HG03457 (cell line): ENCODE measurements at regions not wholly inside any gene's neighbourhood (a gene's known extent, or its start where the extent isn't known, plus 50 kb on each side); places are given as distances from the start of the nearest gene placed in this dataset.

Experiments used
- ATAC-seq: cut with Tn5 transposase; IDR thresholded peaks from one replicate; pipeline ENCODE4 v1.9.1; 2021; ENCODE audit warnings: moderate number of reproducible peaks; ENCODE audit not compliant: unreplicated experiment

DNA sequence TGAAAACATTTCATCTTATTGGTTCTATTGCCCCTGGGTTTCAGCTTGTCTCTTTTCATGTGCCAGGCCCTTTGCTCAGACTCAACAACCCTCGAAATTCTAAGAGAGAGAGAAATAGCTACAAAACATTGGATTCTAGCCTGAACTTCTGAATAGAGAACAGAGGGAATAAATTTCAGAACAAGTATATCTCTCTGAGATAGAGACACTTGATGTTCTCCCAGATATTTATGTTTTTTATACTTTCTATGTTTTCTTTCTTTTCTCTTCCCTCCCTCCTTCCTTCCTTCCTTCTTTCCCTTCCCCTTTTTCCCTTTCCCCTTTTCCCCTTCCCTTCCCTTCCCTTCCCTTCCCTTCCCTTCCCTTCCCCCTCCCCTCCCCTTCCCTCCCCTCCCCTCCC is 279.5 kb upstream of the SPRED2 start:
- no peak for ATAC-seq

DNA sequence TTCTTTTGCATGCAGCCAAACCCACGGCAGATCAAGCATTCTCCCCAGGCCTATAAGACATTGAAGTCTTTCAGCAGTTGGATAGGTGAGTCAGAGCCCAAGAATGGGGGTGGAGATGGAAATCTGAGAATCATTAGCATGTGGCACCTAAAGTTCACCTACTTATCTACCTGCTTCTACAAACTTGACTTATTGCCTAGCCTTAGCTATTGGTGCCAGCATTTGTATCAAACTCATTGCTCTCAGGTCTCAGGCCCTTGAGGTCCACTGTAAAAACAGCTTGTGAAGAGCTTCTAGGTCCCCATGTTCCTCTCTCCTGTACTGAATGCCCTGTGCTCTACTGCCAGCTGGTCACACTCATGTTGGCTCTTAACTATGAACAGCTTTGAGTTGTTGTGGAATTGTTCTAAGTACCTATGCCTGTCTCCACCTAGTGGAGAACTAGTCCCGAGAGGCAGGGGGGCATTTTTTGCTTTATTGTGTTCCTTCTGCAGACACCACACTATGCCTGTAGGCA is 278.4 kb upstream of the SPRED2 start:
- no peak for ATAC-seq

DNA sequence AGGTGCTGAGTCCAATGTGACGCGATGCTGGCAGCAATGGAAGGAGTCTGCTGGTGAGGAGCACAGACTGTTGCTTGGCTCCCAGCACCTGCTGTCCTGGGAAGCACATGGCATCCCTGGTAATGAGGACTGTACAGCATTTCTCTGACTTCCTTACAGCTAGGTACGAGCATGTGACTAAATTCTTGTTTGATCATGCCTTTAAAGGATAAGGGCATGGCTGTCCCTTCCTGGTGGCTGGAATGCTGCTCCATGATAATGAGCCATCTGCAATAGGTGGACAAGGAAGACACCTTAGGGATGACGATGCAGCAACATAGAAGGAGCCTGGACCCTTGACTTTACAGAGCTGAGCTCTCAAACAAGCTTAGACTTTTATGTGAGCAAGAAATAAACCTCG is 278.0 kb upstream of the SPRED2 start:
- ATAC-seq = no peak

DNA sequence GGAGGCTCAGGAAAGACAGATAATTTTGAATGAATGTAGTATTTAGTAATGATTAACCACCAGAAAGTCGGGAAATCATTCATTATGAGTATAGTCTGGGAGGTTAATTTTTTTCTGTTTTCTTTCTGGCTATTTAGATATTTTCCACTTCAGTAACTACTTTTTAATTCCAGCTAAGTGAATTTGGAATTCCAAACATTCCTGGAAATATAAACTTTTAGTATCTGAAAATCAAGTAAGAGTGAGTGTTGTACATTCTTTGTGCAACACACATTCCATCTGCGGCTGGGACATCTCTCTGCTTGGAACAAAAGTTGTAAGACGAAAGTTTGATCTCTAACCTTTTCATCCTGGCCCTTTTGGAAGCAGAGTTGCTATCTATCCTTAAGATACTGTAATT is 275.7 kb upstream of the SPRED2 start:
- no peak for ATAC-seq

DNA sequence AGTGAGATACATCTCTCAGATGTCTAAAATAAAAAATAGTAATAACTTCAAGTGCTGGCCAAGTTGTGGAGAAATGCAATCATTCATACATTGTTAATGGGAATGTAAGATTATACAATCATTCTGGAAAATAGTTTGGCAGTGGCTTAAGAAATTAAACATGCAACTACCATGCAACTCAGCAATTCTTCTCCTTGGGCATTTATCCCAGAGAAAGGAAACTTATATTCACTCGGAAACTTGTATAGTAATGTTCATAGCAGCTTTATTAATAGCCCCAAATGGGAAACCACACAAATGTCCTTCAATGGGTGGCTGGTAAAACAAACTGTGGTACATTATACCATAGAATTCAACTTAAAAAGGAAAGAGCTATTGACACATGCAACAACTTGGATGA is 274.0 kb upstream of the SPRED2 start:
- no peak for ATAC-seq

DNA sequence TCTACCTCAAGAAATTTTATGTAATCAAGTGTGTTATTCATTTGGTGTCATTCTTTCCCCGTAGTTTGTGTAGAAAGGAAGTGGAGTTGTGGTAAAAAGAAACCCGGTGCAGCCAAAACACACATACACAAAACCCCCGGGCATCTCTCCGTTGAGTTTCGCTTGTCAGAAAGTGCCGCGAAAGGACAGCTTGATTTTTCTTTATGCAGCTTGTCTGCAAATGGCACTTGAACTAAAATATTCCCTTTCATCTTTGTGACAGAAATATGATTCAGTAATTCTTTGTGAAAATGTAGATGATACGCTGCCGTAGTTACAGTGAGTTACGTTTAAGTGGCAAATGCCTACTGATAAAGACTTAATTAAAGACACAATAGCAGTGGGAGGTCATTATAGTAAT is 268.8 kb upstream of the SPRED2 start:
- ATAC-seq = no peak

DNA sequence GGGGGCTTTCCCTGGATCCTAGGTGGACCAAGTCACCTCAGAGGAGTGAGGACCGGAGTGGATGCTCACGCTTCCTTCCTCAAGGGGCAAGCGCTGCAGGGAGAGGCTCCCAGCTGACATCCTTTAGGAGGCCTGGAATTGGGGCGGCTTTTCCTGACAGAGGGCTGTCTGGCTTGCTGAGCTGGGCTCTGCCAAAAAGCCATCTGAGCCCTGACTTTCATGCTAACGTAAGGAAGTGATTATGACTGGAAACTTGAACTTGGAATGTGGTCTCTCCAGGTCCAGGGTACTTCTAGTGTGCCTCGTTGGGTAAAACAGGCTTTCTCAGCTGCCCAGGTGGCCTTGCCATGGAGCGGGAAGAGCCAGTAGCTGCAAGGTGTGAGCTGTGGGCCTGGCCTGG is 268.3 kb upstream of the SPRED2 start:
- no peak for ATAC-seq

DNA sequence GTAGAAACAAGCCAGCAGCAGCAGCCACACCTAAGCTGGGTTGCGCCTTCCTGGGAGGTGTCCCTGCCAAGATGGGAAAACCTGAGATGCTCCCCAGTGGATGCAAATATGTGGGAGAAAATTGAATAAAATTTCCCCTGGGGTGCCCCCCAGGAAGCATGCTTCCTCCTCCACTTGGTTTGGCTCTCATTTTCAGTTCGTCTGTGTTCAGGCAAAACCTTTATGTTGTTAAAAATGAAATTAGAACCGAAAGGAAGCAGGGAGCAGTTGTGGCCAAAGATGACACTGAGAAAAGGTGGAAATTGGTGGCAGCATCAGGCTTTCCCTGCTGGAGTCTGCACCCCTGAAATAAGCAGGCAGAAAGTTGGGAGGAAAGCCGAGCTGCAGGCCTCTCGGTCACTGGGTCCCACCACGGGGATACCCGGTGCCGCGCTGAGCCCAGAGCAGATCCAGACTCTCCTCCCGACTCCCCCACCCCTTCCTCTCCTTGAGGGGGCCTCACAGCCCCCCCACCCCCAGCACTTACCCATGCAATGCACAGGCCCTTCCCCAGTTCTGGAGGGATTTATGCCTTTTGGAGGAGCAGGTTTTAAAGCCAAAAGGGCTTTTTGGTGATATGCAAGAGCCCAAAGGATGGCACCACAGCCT is 267.7 kb upstream of the SPRED2 start:
- ATAC-seq = no peak

DNA sequence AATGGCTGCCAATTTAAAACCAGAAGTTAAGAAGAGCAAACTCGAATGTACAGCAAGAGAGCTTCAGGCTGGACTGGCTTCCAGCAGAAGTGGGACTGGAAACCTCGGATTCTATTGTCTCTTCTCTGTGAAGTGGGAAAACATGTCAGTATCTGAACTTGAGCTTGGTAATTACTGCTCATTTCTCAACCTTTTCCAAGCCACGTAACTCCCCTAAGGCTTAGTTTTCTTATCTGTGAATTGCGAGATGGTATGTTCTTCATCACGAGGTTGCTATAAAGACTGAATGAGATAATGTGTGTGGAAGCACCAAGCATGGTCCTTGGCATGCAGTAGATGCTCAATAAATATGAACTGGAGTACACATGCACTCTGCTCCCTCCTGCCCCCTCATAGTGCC is 259.4 kb upstream of the SPRED2 start:
- no peak for ATAC-seq

DNA sequence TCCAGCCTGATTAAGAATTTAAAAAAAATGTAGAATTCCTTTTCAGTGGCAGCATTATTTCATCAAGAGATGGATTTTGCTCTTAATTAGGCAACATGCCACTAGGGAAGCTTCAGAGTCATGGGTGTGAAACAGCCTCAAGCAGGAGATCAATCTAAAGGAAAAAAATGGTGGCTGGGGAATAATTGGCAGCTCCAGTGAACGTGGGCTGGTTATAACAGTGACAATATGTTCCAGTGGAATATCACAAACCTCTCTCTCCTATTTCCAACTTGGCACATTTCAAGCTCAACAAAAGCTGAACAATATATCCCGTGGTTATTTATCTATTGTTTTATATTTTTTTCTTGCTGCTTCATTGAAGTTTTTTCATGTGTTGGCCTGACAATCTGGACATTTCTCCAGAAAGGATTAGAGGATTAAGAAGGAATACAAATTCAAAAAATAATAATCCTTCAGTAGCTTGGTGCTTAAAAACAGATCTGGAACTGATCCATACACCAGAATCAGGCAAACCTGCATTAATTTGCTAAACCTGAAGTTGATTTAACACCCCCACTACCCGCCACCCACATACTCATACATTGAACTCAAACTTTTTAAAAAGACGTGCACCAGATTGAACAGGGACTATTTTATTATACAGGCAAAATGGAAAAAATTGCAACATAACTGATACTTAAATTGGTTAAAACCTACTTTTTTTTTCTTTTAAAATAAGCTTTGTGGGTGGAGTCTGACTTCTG is 255.9 kb upstream of the SPRED2 start:
- no peak for ATAC-seq

DNA sequence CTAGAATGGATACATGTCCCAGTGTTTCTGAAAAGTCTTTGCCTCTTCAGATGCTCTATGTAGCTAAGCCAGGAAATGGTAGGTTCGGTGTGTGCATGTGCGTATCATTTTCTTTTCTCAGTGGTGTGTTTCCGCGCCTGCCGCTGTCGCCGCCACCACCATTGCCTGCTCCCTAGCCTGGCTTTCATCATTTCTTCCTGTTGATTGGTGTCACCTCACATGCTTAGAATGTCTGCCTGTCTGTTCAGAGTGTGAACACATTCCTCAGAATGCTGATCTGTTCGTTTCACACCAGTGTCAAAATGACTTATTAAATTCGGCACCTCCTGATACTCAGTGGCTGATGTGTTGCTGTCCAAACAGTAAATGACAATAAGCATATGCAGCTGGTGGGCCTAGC is 255.2 kb upstream of the SPRED2 start:
- no peak for ATAC-seq

DNA sequence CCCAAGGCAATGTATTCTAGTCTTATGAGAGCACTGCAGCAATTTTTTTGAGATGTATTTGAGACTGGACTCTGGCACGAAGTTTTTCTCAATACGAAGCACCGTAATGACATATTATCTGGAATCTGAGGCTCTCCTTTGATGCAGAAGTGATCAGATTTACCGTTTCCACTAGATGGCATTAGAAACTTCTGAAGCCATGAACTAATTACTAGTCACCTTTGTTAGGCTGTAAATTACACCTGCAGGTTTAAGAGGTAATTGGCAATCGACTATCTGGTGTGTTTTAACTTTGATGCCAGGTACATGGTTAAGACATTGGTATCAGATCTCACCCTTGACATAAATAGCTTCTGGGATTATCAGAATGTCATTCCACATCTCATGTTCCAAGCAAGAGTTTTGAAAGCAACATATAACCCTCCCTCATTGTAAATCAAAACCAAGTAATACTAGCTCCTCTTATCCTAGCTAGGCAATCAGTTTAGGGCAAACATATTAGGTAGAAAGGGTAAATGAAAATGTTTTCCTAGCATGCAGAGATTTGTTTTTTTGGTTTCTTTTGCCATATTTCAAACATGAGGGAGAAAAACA is 254.6 kb upstream of the SPRED2 start:
- no peak for ATAC-seq

DNA sequence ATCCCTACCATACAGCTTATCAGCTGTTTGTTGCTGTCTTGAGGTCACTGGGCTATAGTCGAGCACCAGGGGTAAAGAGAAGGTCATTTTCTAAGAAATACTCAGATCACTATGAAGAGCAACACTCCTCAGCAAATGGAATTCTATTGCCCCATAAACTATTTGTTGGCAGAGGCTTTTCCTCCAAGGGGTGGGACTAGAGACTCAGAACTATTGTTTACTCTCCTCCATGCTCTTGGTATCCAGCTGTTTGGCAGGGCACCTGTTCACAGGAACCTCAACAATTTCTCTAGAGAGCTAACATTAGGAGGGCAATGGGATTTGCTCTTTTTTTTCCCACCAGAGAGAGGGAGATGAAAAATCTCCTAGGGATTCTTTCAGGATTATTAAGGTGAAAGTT is 249.1 kb upstream of the SPRED2 start:
- ATAC-seq = no peak

DNA sequence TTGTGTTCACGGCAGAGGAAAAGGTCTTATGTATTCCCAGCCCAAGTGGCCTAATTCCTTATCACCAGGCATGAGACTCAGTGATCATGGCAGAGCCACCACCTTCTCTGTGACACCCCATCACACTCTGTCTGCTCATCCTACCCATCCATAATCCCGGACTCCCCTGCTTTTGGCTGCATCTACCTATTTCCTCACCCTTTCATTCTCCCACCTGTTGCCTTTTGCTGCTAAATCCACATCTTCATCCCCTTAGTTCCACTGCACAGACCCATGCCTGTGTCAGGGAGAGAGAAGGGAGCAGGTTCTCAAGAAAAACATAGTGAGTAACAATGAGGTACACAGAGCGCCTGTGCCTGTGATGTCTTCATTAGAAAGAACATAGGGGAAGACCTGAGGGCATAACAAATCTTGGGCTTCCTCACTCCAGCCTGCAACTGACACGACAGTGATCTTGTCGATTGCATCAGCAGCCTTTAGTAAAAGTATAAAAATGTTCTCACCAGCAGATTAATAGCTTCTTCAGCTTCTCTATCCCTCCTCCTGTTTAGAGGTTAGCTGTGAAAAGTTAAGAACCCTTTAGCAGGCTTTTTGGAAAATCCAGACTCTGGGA is 246.5 kb upstream of the SPRED2 start:
- ATAC-seq = no peak

DNA sequence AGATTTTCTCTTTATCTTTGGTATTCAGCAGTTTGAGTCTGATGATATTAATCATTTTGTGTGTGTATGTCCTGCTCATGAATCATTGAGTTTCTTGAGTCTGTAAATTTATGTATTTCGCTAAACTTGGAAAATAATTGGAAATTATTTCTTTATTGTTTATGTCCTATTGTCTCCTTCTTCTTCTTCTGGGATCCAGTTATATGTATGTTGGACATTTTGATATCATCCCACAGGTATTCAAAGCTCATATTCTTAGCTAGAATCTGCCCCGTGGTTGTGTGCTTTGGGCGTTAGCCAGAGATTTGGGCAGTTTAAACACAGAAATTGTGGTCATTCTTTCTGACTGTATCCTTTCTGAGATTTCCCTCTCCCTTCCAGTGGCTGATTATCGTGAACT is 243.0 kb upstream of the SPRED2 start:
- ATAC-seq = no peak

DNA sequence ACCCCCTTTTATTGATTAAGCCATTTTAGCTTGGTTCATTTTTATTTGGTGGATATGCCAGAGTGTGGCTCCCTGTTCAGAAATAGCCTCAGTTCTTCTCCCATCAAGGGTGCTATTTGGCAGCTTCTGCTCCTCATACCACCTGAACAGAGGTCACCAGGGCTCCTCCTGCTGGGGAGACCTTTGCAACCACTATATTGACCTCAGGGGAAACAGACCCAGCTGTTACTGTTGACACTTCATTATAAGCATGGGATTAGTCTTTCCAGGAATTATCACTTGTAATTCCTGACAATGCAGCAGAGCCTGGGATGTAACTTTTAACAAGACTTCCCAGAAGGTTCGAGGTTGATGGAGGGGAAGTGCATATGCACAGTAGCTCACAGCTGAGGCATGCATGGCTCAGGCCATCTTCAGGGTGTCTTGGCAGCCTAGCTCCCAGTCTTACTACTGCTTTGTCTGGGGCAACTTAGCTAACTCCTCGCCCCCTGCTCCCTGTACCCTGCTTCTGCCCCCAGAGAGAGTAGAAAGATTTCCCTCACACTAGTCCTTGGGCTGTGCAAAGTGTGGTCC is 239.4 kb upstream of the SPRED2 start:
- ATAC-seq = no peak

DNA sequence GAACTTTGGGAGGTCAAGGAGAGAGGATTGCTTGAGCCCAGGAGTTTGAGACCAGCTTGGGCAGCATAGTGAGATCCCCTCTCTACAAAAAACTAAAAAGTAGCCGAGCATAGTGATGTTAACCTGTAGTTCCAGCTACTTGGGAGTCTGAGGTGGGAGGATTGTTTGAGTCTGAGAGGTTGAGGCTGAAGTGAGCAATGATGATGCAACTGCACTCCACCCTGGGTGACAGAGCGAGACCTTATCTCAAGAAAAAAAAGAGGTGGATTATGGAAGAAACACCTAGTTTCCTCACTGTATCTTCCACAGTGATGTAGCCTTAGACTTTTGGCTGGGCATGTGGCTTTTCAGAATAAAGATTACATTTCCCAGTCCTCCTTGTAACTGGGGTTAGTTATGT is 237.2 kb upstream of the SPRED2 start:
- no peak for ATAC-seq

DNA sequence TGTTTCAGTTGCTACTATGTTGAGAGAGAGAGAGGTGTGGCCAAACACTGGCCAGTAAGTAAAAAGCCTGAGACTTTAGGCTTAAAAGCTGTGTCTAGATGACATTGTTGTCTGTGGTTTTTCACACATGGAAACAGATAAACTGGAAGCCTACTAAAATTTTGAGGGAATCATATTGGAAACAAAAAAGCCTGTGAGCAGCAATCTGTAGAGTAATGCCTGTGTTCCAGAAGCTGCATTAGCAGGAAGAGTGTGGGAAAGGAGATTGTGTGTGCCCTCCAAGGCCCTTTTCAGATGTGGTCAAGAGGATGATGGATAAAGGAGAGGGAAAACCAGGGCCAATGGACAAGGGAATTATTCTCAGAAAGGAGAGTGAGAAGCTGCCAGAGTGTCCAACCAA is 236.3 kb upstream of the SPRED2 start:
- ATAC-seq = no peak

DNA sequence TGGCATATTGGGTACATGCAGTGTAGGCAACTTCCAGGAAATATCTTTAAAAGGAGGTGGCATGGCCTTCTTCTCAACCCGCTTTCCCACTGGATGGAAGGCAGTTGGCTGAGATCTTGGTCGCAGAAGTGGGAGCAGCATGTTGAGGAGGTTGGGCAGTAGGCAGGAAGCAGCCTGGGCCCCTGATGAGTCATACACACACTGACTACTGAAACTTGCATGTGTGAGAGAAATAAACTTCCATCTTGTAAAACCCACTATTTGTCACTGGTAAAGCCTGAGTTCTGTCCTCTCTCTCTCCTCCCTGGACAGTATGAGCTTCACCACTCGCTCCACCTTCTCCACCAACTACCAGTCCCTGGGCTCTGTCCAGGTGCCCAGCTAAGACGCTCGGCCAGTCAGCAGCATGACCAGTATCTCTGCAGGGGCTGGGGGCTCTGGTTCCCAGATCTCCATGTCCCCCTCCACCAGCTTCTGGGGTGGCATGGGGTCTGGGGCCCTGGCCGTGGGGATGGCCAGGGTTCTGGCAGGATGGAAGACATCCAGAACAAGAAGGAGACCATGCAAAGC is 233.8 kb upstream of the SPRED2 start:
- peak; percentile 91 for ATAC-seq

DNA sequence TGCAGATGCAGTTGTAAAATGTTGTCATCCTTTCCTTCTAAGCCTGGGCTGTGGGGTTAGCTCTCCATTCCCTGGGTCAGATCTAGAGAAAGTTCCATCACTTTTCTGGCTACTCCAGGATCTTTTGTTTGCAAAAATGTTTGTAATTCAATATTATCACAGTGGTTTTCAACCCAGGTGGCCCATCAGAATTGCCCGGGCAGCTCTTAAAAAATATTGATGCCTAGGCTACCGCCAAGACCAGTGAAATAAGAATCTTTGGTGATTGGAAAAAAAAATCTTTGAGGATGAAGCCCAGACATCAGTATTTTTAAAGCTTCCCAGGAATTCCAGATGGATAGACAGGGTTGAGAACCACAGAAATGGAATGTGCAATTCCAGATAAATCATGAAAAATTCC is 232.5 kb upstream of the SPRED2 start:
- no peak for ATAC-seq

DNA sequence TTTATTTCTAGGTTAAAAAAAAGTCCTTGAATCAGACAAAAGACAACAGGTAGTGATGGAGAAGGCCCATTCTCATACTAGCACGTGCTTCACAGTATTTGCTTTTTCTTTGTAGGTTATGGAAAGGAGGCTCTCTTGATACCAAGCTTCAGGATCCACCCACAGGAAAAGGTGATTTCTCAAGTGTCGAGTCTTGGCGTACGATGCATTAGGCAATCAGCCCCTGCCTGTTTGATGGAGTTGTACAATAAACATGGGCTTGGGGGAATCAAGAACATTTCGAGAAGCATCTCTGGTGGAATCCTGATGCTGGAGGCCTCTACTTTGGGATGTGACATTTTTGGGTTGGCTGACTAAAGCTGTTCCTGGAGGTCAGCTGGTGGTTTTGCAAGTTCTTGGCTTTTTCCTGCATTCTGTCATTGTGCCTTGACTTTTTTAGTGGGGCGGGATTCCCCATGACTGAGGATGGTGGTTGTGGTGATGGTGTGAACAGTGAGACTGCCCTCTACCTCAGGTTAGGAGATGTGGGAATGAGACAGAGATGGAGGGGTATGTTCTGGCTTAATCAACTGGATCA is 231.5 kb upstream of the SPRED2 start:
- no peak for ATAC-seq
